CD4-positive, alpha-beta T cell (primary cell): ENCODE measurements at regions not wholly inside any gene's neighbourhood (a gene's known extent, or its start where the extent isn't known, plus 50 kb on each side); places are given as distances from the start of the nearest gene placed in this dataset.

Experiments used
- ATAC-seq: fragments of 200-7000 bp; cut with Tn5 transposase; one replicate; pipeline ENCODE4 v1.10.0; 2022; ENCODE audit warnings: mild to moderate bottlenecking; ENCODE audit not compliant: poor library complexity
- CTCF ChIA-PET: fragments of 350-600 bp; sonication (Branson Sonifier 250); formaldehyde crosslinking; loops from one replicate; lab custom pipeline; 2021; ENCODE audit warnings: antibody characterized with exemption, inconsistent platforms; lab: Charles Lee
- POLR2A ChIA-PET: fragments of 350-600 bp; sonication (Branson Sonifier 250); formaldehyde crosslinking; loops from one replicate; lab custom pipeline; 2021; ENCODE audit warnings: antibody characterized with exemption, inconsistent platforms; lab: Charles Lee
- DNase-seq, 14 experiments: peaks; one replicate each; pipeline ENCODE4 v3.0.0-alpha.2; 2013 to 2020; ENCODE audit warnings: mixed read lengths in 2 of 14
- H3K27ac ChIP-seq, 2 donors: one replicate each; pipeline versions ENCODE4 v1.5.1 to v1.7.0; 2013; ENCODE audit warnings: low read length in 2 of 2, low read depth in 1 of 2, mild to moderate bottlenecking in 1 of 2
- H3K27me3 ChIP-seq, 2 experiments: 1 replicate in 1 of 2; 2 replicates in 1 of 2; pipeline versions ENCODE4 v1.6.1 to v1.7.0; 2013; ENCODE audit warnings: low read length in 2 of 2, control low read depth in 1 of 2, mild to moderate bottlenecking in 1 of 2, moderate library complexity in 1 of 2; ENCODE audit not compliant: insufficient read depth in 2 of 2, control insufficient read depth in 1 of 2
- H3K36me3 ChIP-seq: one replicate; pipeline ENCODE4 v1.6.1; 2013; ENCODE audit warnings: low read length, control low read depth; ENCODE audit not compliant: insufficient read depth
- H3K4me1 ChIP-seq: one replicate; pipeline ENCODE4 v1.6.1; 2013; ENCODE audit warnings: low read length, control low read depth; ENCODE audit not compliant: insufficient read depth
- H3K4me3 ChIP-seq: one replicate; pipeline ENCODE4 v1.5.1; 2013; ENCODE audit warnings: mild to moderate bottlenecking, low read length, moderate library complexity
- H3K9me3 ChIP-seq, 2 experiments: 1 replicate in 1 of 2; 2 replicates in 1 of 2; pipeline versions ENCODE4 v1.6.1 to v1.7.0; 2013; ENCODE audit warnings: low read length in 2 of 2, mild to moderate bottlenecking in 2 of 2, control low read depth in 1 of 2, moderate library complexity in 1 of 2; ENCODE audit not compliant: control insufficient read depth in 1 of 2, insufficient read depth in 1 of 2
- H3K27ac Mint-ChIP-seq: one replicate; pipeline ENCODE4 v1.8.0; 2020; ENCODE audit warnings: mixed read lengths
- H3K27me3 Mint-ChIP-seq: one replicate; pipeline ENCODE4 v1.8.0; 2021; ENCODE audit warnings: mixed read lengths
- H3K36me3 Mint-ChIP-seq: one replicate; pipeline ENCODE4 v1.8.0; 2021; ENCODE audit warnings: low read depth, mixed read lengths
- H3K4me1 Mint-ChIP-seq: one replicate; pipeline ENCODE4 v1.8.0; 2021; ENCODE audit warnings: low read depth, mixed read lengths
- H3K4me3 Mint-ChIP-seq: one replicate; pipeline ENCODE4 v1.8.0; 2020; ENCODE audit warnings: mild to moderate bottlenecking, mixed read lengths
- H3K9me3 Mint-ChIP-seq: one replicate; pipeline ENCODE4 v1.8.0; 2020; ENCODE audit warnings: mixed read lengths
- intact Hi-C, 2 experiments: fragments of 100-400 bp; cut with DNase I in 1 of 2; cut with micrococcal nuclease in 1 of 2; formaldehyde crosslinking; loops; one replicate each; pipeline versions ENCODE4 v1.15.1 to v1.9.0; 2023 to 2025; cut with DNase I, micrococcal nuclease
- TF ChIP-seq, protein P1 (sequence below): fragments of 200-600 bp; IDR thresholded peaks from one replicate; pipeline ENCODE4 v1.8.0; 2022; ENCODE audit warnings: antibody characterized with exemption, mild to moderate bottlenecking

DNA sequence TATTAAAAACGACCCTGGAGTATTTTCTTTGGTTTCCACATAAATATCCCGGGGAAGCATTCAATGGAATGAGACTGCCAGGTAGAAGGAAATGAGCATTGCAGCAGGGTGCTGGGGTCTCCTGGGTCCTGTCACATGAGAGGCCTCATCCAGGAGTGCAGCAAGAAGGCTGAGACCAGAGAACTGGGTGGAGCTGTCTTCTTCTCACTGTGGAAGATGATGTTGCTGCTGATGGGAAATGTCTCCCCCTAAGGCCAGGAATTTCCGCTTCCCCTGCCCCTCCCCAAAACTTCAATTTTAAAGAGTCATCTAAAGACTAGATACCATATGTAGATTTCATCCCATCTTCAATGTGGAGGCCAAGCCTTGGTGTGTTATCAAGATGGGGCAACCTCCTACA is 95.2 kb upstream of the SIX2 start:
- intact Hi-C loops = no loop called here
- Mint-ChIP-seq H3K27ac (no peak overlapping the region), H3K27me3 (peaks cover 30% of the 10 kb centered on the region), H3K4me1 (no peaks in the 10 kb centered on the region), H3K4me3 (no peak overlapping the region), H3K36me3 (no peaks in the 10 kb centered on the region), H3K9me3 (peaks cover 2% of the 10 kb centered on the region)
- TF ChIP-seq, protein P1, sequence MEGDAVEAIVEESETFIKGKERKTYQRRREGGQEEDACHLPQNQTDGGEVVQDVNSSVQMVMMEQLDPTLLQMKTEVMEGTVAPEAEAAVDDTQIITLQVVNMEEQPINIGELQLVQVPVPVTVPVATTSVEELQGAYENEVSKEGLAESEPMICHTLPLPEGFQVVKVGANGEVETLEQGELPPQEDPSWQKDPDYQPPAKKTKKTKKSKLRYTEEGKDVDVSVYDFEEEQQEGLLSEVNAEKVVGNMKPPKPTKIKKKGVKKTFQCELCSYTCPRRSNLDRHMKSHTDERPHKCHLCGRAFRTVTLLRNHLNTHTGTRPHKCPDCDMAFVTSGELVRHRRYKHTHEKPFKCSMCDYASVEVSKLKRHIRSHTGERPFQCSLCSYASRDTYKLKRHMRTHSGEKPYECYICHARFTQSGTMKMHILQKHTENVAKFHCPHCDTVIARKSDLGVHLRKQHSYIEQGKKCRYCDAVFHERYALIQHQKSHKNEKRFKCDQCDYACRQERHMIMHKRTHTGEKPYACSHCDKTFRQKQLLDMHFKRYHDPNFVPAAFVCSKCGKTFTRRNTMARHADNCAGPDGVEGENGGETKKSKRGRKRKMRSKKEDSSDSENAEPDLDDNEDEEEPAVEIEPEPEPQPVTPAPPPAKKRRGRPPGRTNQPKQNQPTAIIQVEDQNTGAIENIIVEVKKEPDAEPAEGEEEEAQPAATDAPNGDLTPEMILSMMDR = no peak
- ChIA-PET POLR2A (no interaction called here), CTCF (no interaction called here)
- Histone ChIP-seq H3K27ac (no peak overlapping the region), H3K4me1 (no peaks in the 10 kb centered on the region), H3K4me3 (no peak overlapping the region), H3K27me3 (peaks cover 0 to 2% of the 10 kb centered on the region in 2 experiments), H3K9me3 (no peaks in the 10 kb centered on the region), H3K36me3 (no peaks in the 10 kb centered on the region)
- DNase-seq = no peak
- no peak for ATAC-seq

DNA sequence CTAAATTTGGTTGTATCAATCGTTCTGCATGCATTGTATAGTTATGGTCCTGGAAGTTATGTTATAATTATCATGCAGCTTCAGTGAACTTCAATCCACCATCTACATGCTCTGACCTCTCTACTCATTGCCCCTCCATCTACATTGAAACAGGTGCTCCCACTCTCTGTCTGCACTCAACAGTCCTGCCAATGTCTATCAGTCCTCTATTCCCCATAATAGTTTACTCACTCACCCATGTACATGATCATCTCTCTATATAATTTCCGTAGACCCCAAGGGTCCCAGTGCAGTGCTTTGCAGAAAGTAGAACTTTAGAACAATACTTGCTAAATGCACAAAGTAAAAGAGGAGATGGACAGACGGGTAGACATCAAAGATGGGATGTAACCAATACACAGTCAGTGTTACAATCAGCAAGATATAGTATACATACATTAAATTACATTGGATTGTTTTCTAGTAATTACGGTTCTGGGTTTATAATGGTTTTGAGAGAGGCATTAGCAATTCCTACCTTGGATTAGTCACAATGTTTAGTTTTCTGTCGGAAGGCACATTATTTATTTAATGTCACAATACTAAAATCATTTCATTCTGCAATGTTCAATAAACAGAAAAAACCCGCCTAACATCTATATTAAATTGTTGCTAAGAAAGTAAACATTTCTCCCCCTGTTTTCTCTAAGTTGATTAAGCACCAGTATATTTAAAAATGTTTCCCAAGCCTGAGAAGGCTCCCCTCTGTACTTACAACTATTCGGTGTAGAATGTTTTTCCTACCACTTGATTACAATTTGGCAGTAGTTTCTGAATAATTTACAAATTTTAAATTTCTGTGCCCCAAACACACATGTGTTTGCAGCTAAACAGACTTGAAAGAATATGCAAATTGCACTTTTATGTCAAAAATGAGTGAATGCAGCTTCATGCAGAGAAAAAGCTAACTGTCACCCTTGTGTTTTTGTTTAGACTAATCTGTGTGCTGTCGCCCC is 94.4 kb upstream of the SIX2 start:
- no peak for ATAC-seq
- H3K27ac Mint-ChIP-seq = no peak overlapping the region
- CTCF ChIA-PET = no interaction called here

DNA sequence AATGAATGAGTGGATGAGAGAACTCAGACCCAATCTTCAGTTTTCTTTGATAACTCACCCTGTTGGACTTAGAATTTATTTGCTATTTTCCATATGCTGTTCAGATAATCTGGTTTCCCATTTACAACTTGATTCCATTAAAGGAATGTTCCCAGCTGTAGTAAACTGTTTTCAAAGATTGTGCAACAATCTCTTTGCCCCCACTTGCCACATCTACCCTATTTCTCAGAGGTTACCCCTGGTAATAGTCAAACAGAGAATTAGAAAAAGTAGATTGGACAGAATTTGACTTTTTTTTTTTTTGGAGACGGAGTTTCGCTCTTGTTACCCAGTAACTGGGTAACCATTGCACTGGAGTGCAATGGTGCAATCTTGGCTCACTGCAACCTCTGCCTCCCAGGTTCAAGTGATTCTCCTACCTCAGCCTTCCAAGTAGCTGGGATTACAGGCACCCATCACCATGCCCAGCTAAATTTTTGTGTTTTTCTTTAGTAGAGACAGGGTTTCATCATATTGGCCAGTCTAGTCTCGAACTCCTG is 93.4 kb upstream of the SIX2 start:
- intact Hi-C loops = no loop called here
- no peak overlapping the region for H3K4me3 Mint-ChIP-seq

More for the DNA sequence above, 94.4 kb upstream of the SIX2 start:
- no peaks in the 10 kb centered on the region for H3K36me3 Mint-ChIP-seq
- H3K4me3 Mint-ChIP-seq = no peak overlapping the region
- peaks cover 0 to 2% of the 10 kb centered on the region in 2 experiments for H3K27me3 ChIP-seq
- no peaks in the 10 kb centered on the region for H3K9me3 ChIP-seq
- no peaks in the 10 kb centered on the region for H3K36me3 ChIP-seq
- TF ChIP-seq, protein P1 = no peak
- POLR2A ChIA-PET = no interaction called here
- H3K4me1 ChIP-seq = no peaks in the 10 kb centered on the region
- H3K4me1 Mint-ChIP-seq = no peaks in the 10 kb centered on the region
- H3K27ac ChIP-seq = no peak overlapping the region
- no peak overlapping the region for H3K4me3 ChIP-seq
- peaks cover 30% of the 10 kb centered on the region for H3K27me3 Mint-ChIP-seq
- peaks cover 2% of the 10 kb centered on the region for H3K9me3 Mint-ChIP-seq
- no peak for DNase-seq
- intact Hi-C loops = no loop called here

More for the DNA sequence above, 93.4 kb upstream of the SIX2 start:
- Histone ChIP-seq H3K27ac (no peak overlapping the region), H3K27me3 (peaks cover 0 to 2% of the 10 kb centered on the region in 2 experiments), H3K4me1 (no peaks in the 10 kb centered on the region), H3K9me3 (no peaks in the 10 kb centered on the region), H3K4me3 (no peak overlapping the region), H3K36me3 (no peaks in the 10 kb centered on the region)
- no peak for ATAC-seq
- DNase-seq = no peak
- CTCF ChIA-PET = no interaction called here
- POLR2A ChIA-PET = no interaction called here
- no peak overlapping the region for H3K27ac Mint-ChIP-seq
- no peaks in the 10 kb centered on the region for H3K4me1 Mint-ChIP-seq
- H3K36me3 Mint-ChIP-seq = no peaks in the 10 kb centered on the region
- TF ChIP-seq, protein P1 = no peak
- H3K27me3 Mint-ChIP-seq = peaks cover 30% of the 10 kb centered on the region
- H3K9me3 Mint-ChIP-seq = peaks cover 2% of the 10 kb centered on the region
